CD4-positive, alpha-beta memory T cell (primary cell): ENCODE measurements at regions not wholly inside any gene's neighbourhood (a gene's known extent, or its start where the extent isn't known, plus 50 kb on each side); places are given as distances from the start of the nearest gene placed in this dataset.

Source experiments
- CTCF ChIA-PET: fragments of 350-600 bp; sonication (Branson Sonifier 250); formaldehyde crosslinking; loops from one replicate; lab custom pipeline; 2021; ENCODE audit warnings: inconsistent platforms; ENCODE audit not compliant: partially characterized antibody; lab: Charles Lee
- POLR2A ChIA-PET: fragments of 350-600 bp; sonication (Branson Sonifier 250); formaldehyde crosslinking; loops from one replicate; lab custom pipeline; 2021; ENCODE audit not compliant: partially characterized antibody; lab: Charles Lee
- DNase-seq, 5 donors: peaks; one replicate each; pipeline versions ENCODE4 v3.0.0 to v3.0.0-alpha.2; 2020 to 2022; ENCODE audit warnings: mixed read lengths in 1 of 5
- H3K27ac ChIP-seq: one replicate; pipeline ENCODE4 v1.7.0; 2013; ENCODE audit warnings: low read depth, low read length
- H3K27me3 ChIP-seq: 2 replicates; pipeline ENCODE4 v1.7.0; 2013; ENCODE audit warnings: mild to moderate bottlenecking, low read length, moderate library complexity; ENCODE audit not compliant: insufficient read depth
- H3K36me3 ChIP-seq: 2 replicates; pipeline ENCODE4 v1.7.0; 2013; ENCODE audit warnings: mild to moderate bottlenecking, low read length, moderate library complexity; ENCODE audit not compliant: insufficient read depth
- H3K4me1 ChIP-seq: 2 replicates; pipeline ENCODE4 v1.7.0; 2013; ENCODE audit warnings: mild to moderate bottlenecking, low read length, moderate library complexity; ENCODE audit not compliant: insufficient read depth
- H3K4me3 ChIP-seq, 2 donors: one replicate each; pipeline ENCODE4 v1.7.0; 2013; ENCODE audit warnings: low read length in 2 of 2, mild to moderate bottlenecking in 1 of 2
- H3K9me3 ChIP-seq, 2 donors: one replicate each; pipeline ENCODE4 v1.7.0; 2013; ENCODE audit warnings: low read length in 2 of 2, control low read depth in 1 of 2; ENCODE audit not compliant: control insufficient read depth in 1 of 2
- H3K27ac Mint-ChIP-seq, 7 donors: one replicate each; pipeline ENCODE4 v1.8.0; 2020 to 2021; ENCODE audit warnings: mixed read lengths in 7 of 7, mild to moderate bottlenecking in 6 of 7, inconsistent platforms in 3 of 7, moderate library complexity in 3 of 7
- H3K27me3 Mint-ChIP-seq, 2 donors: one replicate each; pipeline ENCODE4 v1.8.0; 2020 to 2021; ENCODE audit warnings: mixed read lengths in 2 of 2
- H3K36me3 Mint-ChIP-seq, 2 donors: one replicate each; pipeline ENCODE4 v1.8.0; 2020 to 2021; ENCODE audit warnings: mixed read lengths in 2 of 2, inconsistent platforms in 1 of 2, mild to moderate bottlenecking in 1 of 2
- H3K4me1 Mint-ChIP-seq, 4 donors: one replicate each; pipeline ENCODE4 v1.8.0; 2020 to 2021; ENCODE audit warnings: mixed read lengths in 4 of 4, mild to moderate bottlenecking in 1 of 4
- H3K4me3 Mint-ChIP-seq, 8 donors: one replicate each; pipeline ENCODE4 v1.8.0; 2020 to 2021; ENCODE audit warnings: mixed read lengths in 8 of 8, mild to moderate bottlenecking in 7 of 8, moderate library complexity in 6 of 8, inconsistent platforms in 3 of 8
- H3K9me3 Mint-ChIP-seq, 8 donors: one replicate each; pipeline ENCODE4 v1.8.0; 2020 to 2021; ENCODE audit warnings: mixed read lengths in 8 of 8, mild to moderate bottlenecking in 5 of 8, inconsistent platforms in 3 of 8, moderate library complexity in 1 of 8
- intact Hi-C: fragments of 100-400 bp; cut with micrococcal nuclease; formaldehyde crosslinking; loops from one replicate; pipeline ENCODE4 v1.15.1; 2023

GRCh38 chr11:69572861-69573260, 68.1 kb upstream of the CCND1 start:
- DNase-seq, result no peak
- Mint-ChIP-seq H3K36me3 (no peaks in the 10 kb centered on the region), H3K27ac (peak overlapping the region in 1 of 7 donors; percentile 58), H3K9me3 (no peaks in the 10 kb centered on the region), H3K4me1 (no peaks in the 10 kb centered on the region), H3K4me3 (no peak overlapping the region), H3K27me3 (peaks cover 20 to 25% of the 10 kb centered on the region in 2 donors)
- Histone ChIP-seq H3K27me3 (no peaks in the 10 kb centered on the region), H3K4me1 (no peaks in the 10 kb centered on the region), H3K4me3 (no peak overlapping the region), H3K36me3 (no peaks in the 10 kb centered on the region), H3K27ac (no peak overlapping the region), H3K9me3 (no peaks in the 10 kb centered on the region)
- intact Hi-C loops, result no loop called here
- CTCF ChIA-PET, result no interaction called here
- POLR2A ChIA-PET, result no interaction called here

- H3K27ac Mint-ChIP-seq, result no peak overlapping the region
- intact Hi-C loops, result no loop called here
- POLR2A ChIA-PET, result no interaction called here
Measured at GRCh38 chr11:69573761-69574607, 67.0 kb upstream of the CCND1 start.

GRCh38 chr11:69574608-69575255, 66.2 kb upstream of the CCND1 start:
- Mint-ChIP-seq H3K4me1 (no peaks in the 10 kb centered on the region), H3K27me3 (peaks cover 24 to 25% of the 10 kb centered on the region in 2 donors), H3K9me3 (no peaks in the 10 kb centered on the region), H3K27ac (no peak overlapping the region), H3K36me3 (no peaks in the 10 kb centered on the region), H3K4me3 (no peak overlapping the region)
- H3K4me1 ChIP-seq, result no peaks in the 10 kb centered on the region
- CTCF ChIA-PET, result no interaction called here
- H3K27me3 ChIP-seq, result no peaks in the 10 kb centered on the region
- no peak overlapping the region for H3K27ac ChIP-seq
- intact Hi-C loops, result no loop called here
- DNase-seq, result no peak
- no peaks in the 10 kb centered on the region for H3K9me3 ChIP-seq
- no peaks in the 10 kb centered on the region for H3K36me3 ChIP-seq
- H3K4me3 ChIP-seq, result no peak overlapping the region
- POLR2A ChIA-PET, result no interaction called here

More at GRCh38 chr11:69573761-69574607, 67.0 kb upstream of the CCND1 start:
- no peak for DNase-seq
- Mint-ChIP-seq H3K4me3 (no peak overlapping the region), H3K9me3 (no peaks in the 10 kb centered on the region), H3K4me1 (no peaks in the 10 kb centered on the region), H3K36me3 (no peaks in the 10 kb centered on the region), H3K27me3 (peaks cover 24 to 25% of the 10 kb centered on the region in 2 donors)
- H3K4me1 ChIP-seq, result no peaks in the 10 kb centered on the region
- H3K27me3 ChIP-seq, result no peaks in the 10 kb centered on the region
- H3K4me3 ChIP-seq, result no peak overlapping the region
- CTCF ChIA-PET, result interaction anchor here (0.6 kb wide), 1 partner anchor 1013 kb away, joined by 3 read pairs; no protein-coding TSS in a partner anchor
- H3K9me3 ChIP-seq, result no peaks in the 10 kb centered on the region
- H3K36me3 ChIP-seq, result no peaks in the 10 kb centered on the region
- no peak overlapping the region for H3K27ac ChIP-seq

DNA sequence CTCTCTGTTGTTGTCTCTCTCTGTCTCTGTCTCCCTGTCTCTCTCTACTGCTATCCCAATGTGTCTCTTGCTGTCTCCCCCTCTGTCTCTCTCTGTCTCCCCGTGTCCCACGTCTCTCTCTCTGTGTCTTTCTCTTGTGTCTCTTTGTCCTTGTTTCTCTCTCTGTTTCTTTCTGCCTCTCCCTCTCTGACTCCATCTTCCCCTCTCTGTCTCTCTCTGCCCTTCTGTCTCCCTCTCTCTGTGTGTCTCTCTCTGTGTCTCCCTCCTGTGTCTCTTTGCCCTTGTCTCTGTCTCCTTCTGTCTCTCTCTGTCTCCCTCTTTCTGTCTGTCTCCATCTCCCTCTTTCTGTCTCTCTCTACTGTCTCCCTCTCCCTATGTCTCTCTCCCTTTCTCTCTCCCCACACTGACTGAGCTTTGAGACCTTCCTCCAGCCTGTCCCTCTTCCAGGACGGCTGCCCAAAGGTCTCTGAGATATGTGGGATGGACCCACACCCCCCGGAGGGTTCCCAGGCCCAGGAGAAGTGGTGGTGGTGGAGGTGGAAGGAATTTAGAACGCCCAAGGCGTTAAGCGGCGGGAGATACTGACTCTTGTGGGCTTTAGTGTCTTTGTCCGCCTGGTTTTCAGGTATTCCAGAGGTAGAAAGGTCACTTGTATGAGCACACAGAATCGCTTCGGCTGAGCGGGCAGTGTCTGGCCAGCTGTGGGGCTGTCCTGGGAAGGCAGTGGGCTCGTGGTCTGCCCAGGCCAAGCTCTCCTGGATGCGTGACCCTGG, 65.5 kb upstream of the CCND1 start:
- no peak for DNase-seq
- Histone ChIP-seq H3K27ac (no peak overlapping the region), H3K4me3 (no peak overlapping the region), H3K27me3 (no peaks in the 10 kb centered on the region), H3K4me1 (no peaks in the 10 kb centered on the region), H3K36me3 (no peaks in the 10 kb centered on the region), H3K9me3 (no peaks in the 10 kb centered on the region)
- POLR2A ChIA-PET, result no interaction called here
- Mint-ChIP-seq H3K9me3 (no peaks in the 10 kb centered on the region), H3K36me3 (no peaks in the 10 kb centered on the region), H3K27ac (no peak overlapping the region), H3K4me1 (no peaks in the 10 kb centered on the region), H3K27me3 (peaks cover 22 to 25% of the 10 kb centered on the region in 2 donors), H3K4me3 (no peak overlapping the region)
- CTCF ChIA-PET, result no interaction called here
- intact Hi-C loops, result no loop called here

DNA sequence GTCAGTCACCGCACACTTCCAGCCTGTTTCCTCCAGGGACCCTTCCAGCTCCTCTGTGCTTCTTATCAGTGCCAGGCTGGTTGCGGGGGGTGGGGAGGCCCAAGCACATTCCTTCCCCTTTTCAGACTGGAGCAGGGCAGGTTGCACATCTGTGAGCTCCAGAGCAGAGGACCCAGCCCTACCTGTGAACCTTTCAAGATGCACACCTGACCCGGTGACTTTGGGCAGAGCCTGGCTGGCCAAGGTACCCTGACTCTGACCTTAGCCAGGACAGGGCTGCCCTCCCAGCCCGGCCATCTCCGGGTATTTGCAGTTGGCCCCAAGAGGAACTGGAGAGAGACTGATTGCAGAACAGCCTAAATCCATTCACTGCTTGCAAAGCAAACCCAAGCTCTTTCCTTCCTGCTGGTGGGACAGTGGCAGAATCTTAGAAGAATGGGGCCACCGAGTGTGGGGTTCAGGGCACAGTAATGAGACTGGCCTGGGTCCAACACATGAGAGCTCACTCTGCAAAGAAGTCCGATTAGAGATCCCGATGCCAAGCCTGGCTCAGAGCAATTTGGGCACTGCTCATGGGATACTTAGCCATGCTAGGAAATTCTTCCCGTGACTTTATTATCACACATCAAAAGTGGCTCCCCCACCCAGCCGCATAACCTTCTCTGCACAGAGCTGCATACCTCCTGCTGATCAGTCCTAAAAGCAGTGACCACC, 64.7 kb upstream of the CCND1 start:
- DNase-seq, result no peak
- no peak overlapping the region for H3K27ac ChIP-seq
- CTCF ChIA-PET, result no interaction called here
- H3K9me3 ChIP-seq, result no peaks in the 10 kb centered on the region
- no peaks in the 10 kb centered on the region for H3K27me3 ChIP-seq
- intact Hi-C loops, result no loop called here
- no peaks in the 10 kb centered on the region for H3K36me3 ChIP-seq
- no peak overlapping the region for H3K27ac Mint-ChIP-seq
- H3K9me3 Mint-ChIP-seq, result no peaks in the 10 kb centered on the region
- H3K27me3 Mint-ChIP-seq, result peaks cover 22 to 25% of the 10 kb centered on the region in 2 donors
- POLR2A ChIA-PET, result no interaction called here
- no peaks in the 10 kb centered on the region for H3K4me1 ChIP-seq
- no peak overlapping the region for H3K4me3 ChIP-seq
- H3K36me3 Mint-ChIP-seq, result no peaks in the 10 kb centered on the region
- no peak overlapping the region for H3K4me3 Mint-ChIP-seq
- no peaks in the 10 kb centered on the region for H3K4me1 Mint-ChIP-seq

DNA sequence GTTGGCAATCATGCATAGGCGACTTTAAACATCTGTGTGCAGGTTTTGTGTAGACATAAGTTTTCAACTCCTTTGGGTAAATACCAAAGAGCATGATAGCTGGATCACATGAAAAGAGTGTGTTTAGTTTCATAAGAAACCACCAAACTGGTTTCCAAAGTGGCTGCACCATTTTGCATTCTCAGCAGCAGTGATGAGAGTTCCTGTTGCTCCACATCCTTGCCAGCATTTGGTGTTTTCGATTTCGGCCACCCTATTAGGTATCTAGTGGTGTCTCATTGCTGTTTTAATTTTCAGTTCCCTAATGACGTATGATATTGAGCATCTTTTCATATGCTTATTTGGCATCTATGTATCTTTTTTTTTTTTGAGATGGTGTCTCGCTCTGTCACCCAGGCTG, 62.8 kb upstream of the CCND1 start:
- H3K27ac Mint-ChIP-seq, result no peak overlapping the region
- CTCF ChIA-PET, result no interaction called here
- intact Hi-C loops, result no loop called here

DNA sequence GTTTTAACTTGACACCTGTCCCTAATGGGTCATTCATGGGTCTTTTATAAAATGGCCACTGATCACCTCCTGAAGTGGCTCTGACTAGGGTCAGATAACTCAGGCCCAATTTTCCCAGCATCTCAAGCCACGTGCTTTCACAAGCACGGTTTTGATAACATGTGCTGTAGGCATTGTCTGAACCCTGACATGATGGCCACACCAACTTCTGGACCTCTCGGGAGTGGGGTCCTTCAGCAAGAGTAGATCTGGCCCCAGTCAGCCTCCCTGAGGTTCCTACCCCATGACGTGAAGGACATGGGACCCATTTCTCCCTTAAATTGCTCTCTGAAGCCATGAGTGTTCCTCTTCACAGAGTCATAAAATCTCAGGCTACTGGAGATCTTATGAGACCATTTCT, 60.4 kb upstream of the CCND1 start:
- ChIA-PET CTCF (no interaction called here), POLR2A (no interaction called here)
- Mint-ChIP-seq H3K36me3 (no peaks in the 10 kb centered on the region), H3K4me3 (no peak overlapping the region), H3K4me1 (no peaks in the 10 kb centered on the region), H3K27me3 (peaks cover 13 to 17% of the 10 kb centered on the region in 2 donors), H3K27ac (no peak overlapping the region), H3K9me3 (peaks cover 0 to 3% (median 0%) of the 10 kb centered on the region in 8 donors)
- Histone ChIP-seq H3K4me1 (no peaks in the 10 kb centered on the region), H3K27me3 (no peaks in the 10 kb centered on the region), H3K9me3 (no peaks in the 10 kb centered on the region), H3K36me3 (no peaks in the 10 kb centered on the region), H3K27ac (no peak overlapping the region), H3K4me3 (no peak overlapping the region)
- intact Hi-C loops, result no loop called here
- no peak for DNase-seq

More for the DNA sequence above, 62.8 kb upstream of the CCND1 start:
- Histone ChIP-seq H3K27me3 (no peaks in the 10 kb centered on the region), H3K4me1 (no peaks in the 10 kb centered on the region), H3K9me3 (no peaks in the 10 kb centered on the region), H3K4me3 (no peak overlapping the region), H3K36me3 (no peaks in the 10 kb centered on the region), H3K27ac (no peak overlapping the region)
- no peaks in the 10 kb centered on the region for H3K36me3 Mint-ChIP-seq
- POLR2A ChIA-PET, result no interaction called here
- H3K4me1 Mint-ChIP-seq, result no peaks in the 10 kb centered on the region
- H3K27me3 Mint-ChIP-seq, result peaks cover 17% of the 10 kb centered on the region in 2 donors
- no peak overlapping the region for H3K4me3 Mint-ChIP-seq
- no peak for DNase-seq
- no peaks in the 10 kb centered on the region for H3K9me3 Mint-ChIP-seq
